Naive thymus-derived CD4-positive, alpha-beta T cell (primary cell): ENCODE measurements at regions not wholly inside any gene's neighbourhood (a gene's known extent, or its start where the extent isn't known, plus 50 kb on each side); places are given as distances from the start of the nearest gene placed in this dataset.

ENCODE experiments used
- ATAC-seq: fragments of 150-1000 bp; cut with Tn5 transposase; 2 replicates; pipeline ENCODE4 v1.10.0; 2021; ENCODE audit warnings: mild to moderate bottlenecking, moderate library complexity
- CTCF ChIA-PET: fragments of 350-600 bp; sonication (Branson Sonifier 250); formaldehyde crosslinking; loops from one replicate; lab custom pipeline; 2021; ENCODE audit warnings: antibody characterized with exemption; lab: Charles Lee
- POLR2A ChIA-PET: fragments of 350-600 bp; sonication (Branson Sonifier 250); formaldehyde crosslinking; loops from one replicate; lab custom pipeline; 2021; ENCODE audit warnings: antibody characterized with exemption, inconsistent platforms; lab: Charles Lee
- DNase-seq, 9 donors: peaks; one replicate each; pipeline versions ENCODE4 v3.0.0 to v3.0.0-alpha.2; 2020 to 2022; ENCODE audit warnings: mixed read lengths in 1 of 9
- H3K27ac ChIP-seq: one replicate; pipeline ENCODE4 v1.7.0; 2013; ENCODE audit warnings: mild to moderate bottlenecking, low read depth, low read length, moderate library complexity
- H3K27me3 ChIP-seq, 2 donors: one replicate each; pipeline ENCODE4 v1.7.0; 2013; ENCODE audit warnings: low read length in 2 of 2, mild to moderate bottlenecking in 2 of 2, moderate library complexity in 2 of 2; ENCODE audit not compliant: control insufficient read depth in 2 of 2, insufficient read depth in 2 of 2
- H3K36me3 ChIP-seq, 3 experiments: 1 replicate in 2 of 3; 2 replicates in 1 of 3; pipeline ENCODE4 v1.7.0; 2013; ENCODE audit warnings: low read length in 3 of 3, mild to moderate bottlenecking in 3 of 3, moderate library complexity in 1 of 3; ENCODE audit not compliant: insufficient read depth in 3 of 3, control insufficient read depth in 2 of 3
- H3K4me1 ChIP-seq, 2 donors: one replicate each; pipeline ENCODE4 v1.7.0; 2013; ENCODE audit warnings: low read length in 2 of 2, mild to moderate bottlenecking in 2 of 2, moderate library complexity in 1 of 2; ENCODE audit not compliant: control insufficient read depth in 2 of 2, insufficient read depth in 2 of 2
- H3K4me3 ChIP-seq: 2 replicates; pipeline ENCODE4 v1.7.0; 2013; ENCODE audit warnings: mild to moderate bottlenecking, low read length
- H3K9me3 ChIP-seq, 3 experiments: 1 replicate in 2 of 3; 2 replicates in 1 of 3; pipeline ENCODE4 v1.7.0; 2013; ENCODE audit warnings: low read length in 3 of 3; ENCODE audit not compliant: control insufficient read depth in 2 of 3
- H3K27ac Mint-ChIP-seq, 9 donors: one replicate each; pipeline ENCODE4 v1.8.0; 2020 to 2022; ENCODE audit warnings: mixed read lengths in 9 of 9, mild to moderate bottlenecking in 8 of 9, moderate library complexity in 5 of 9, inconsistent platforms in 2 of 9
- H3K27me3 Mint-ChIP-seq, 5 donors: one replicate each; pipeline ENCODE4 v1.8.0; 2021 to 2022; ENCODE audit warnings: mixed read lengths in 5 of 5, mild to moderate bottlenecking in 1 of 5
- H3K36me3 Mint-ChIP-seq, 5 donors: one replicate each; pipeline ENCODE4 v1.8.0; 2020 to 2022; ENCODE audit warnings: mixed read lengths in 5 of 5, mild to moderate bottlenecking in 3 of 5, inconsistent platforms in 1 of 5
- H3K4me1 Mint-ChIP-seq, 7 donors: one replicate each; pipeline ENCODE4 v1.8.0; 2020 to 2022; ENCODE audit warnings: mixed read lengths in 7 of 7, mild to moderate bottlenecking in 3 of 7, inconsistent platforms in 1 of 7
- H3K4me3 Mint-ChIP-seq, 10 donors: one replicate each; pipeline ENCODE4 v1.8.0; 2020 to 2022; ENCODE audit warnings: mild to moderate bottlenecking in 10 of 10, mixed read lengths in 10 of 10, moderate library complexity in 6 of 10, inconsistent platforms in 2 of 10
- H3K9me3 Mint-ChIP-seq, 11 donors: one replicate each; pipeline ENCODE4 v1.8.0; 2020 to 2022; ENCODE audit warnings: mixed read lengths in 11 of 11, mild to moderate bottlenecking in 4 of 11, inconsistent platforms in 1 of 11, moderate library complexity in 1 of 11
- intact Hi-C, 2 donors: fragments of 100-400 bp; cut with micrococcal nuclease; formaldehyde crosslinking; loops; one replicate each; pipeline ENCODE4 v1.15.1; 2023

GRCh38 chr19:28291874-28292273 lies 921.1 kb downstream of the UQCRFS1 start:
- Histone ChIP-seq H3K4me1 (no peaks in the 10 kb centered on the region), H3K36me3 (no peaks in the 10 kb centered on the region), H3K9me3 (no peaks in the 10 kb centered on the region), H3K4me3 (no peak overlapping the region), H3K27ac (no peak overlapping the region), H3K27me3 (no peaks in the 10 kb centered on the region)
- no peak for ATAC-seq
- Mint-ChIP-seq H3K27ac (no peak overlapping the region), H3K27me3 (peaks cover 0 to 12% (median 7%) of the 10 kb centered on the region in 5 donors), H3K9me3 (peaks cover under 1 to 19% (median 6%) of the 10 kb centered on the region in 11 donors), H3K4me1 (no peaks in the 10 kb centered on the region), H3K36me3 (peaks cover 0 to 5% (median 0%) of the 10 kb centered on the region in 5 donors), H3K4me3 (no peak overlapping the region)
- DNase-seq, result no peak
- ChIA-PET POLR2A (no interaction called here), CTCF (no interaction called here)
- intact Hi-C loops, result no loop called here

GRCh38 chr19:28290963-28291657 lies 921.8 kb downstream of the UQCRFS1 start:
- Histone ChIP-seq H3K4me3 (no peak overlapping the region), H3K36me3 (no peaks in the 10 kb centered on the region), H3K27ac (no peak overlapping the region), H3K27me3 (no peaks in the 10 kb centered on the region), H3K9me3 (no peaks in the 10 kb centered on the region), H3K4me1 (no peaks in the 10 kb centered on the region)
- no peak for ATAC-seq
- CTCF ChIA-PET, result no interaction called here
- no peak overlapping the region for H3K4me3 Mint-ChIP-seq
- POLR2A ChIA-PET, result no interaction called here
- no peak overlapping the region for H3K27ac Mint-ChIP-seq
- peaks cover 0 to 23% (median 6%) of the 10 kb centered on the region in 11 donors for H3K9me3 Mint-ChIP-seq
- H3K36me3 Mint-ChIP-seq, result peaks cover 0 to 5% (median 0%) of the 10 kb centered on the region in 5 donors
- peaks cover 1 to 15% (median 11%) of the 10 kb centered on the region in 5 donors for H3K27me3 Mint-ChIP-seq
- no peaks in the 10 kb centered on the region for H3K4me1 Mint-ChIP-seq
- intact Hi-C loops, result no loop called here
- DNase-seq, result no peak

GRCh38 chr19:28289295-28290063 lies 923.5 kb downstream of the UQCRFS1 start:
- Histone ChIP-seq H3K27ac (no peak overlapping the region), H3K4me1 (no peaks in the 10 kb centered on the region), H3K36me3 (no peaks in the 10 kb centered on the region), H3K9me3 (no peaks in the 10 kb centered on the region), H3K27me3 (no peaks in the 10 kb centered on the region), H3K4me3 (no peak overlapping the region)
- peaks cover 0 to 5% (median 0%) of the 10 kb centered on the region in 5 donors for H3K36me3 Mint-ChIP-seq
- intact Hi-C loops, result no loop called here
- peaks cover 0 to 28% (median 12%) of the 10 kb centered on the region in 11 donors for H3K9me3 Mint-ChIP-seq
- no peak overlapping the region for H3K4me3 Mint-ChIP-seq
- no peaks in the 10 kb centered on the region for H3K4me1 Mint-ChIP-seq
- peaks cover 12 to 24% (median 17%) of the 10 kb centered on the region in 5 donors for H3K27me3 Mint-ChIP-seq
- CTCF ChIA-PET, result no interaction called here
- DNase-seq (no peak), ATAC-seq (no peak)
- POLR2A ChIA-PET, result no interaction called here
- H3K27ac Mint-ChIP-seq, result no peak overlapping the region

GRCh38 chr19:28288572-28289264 lies 924.2 kb downstream of the UQCRFS1 start:
- Mint-ChIP-seq H3K9me3 (peaks cover 2 to 28% (median 12%) of the 10 kb centered on the region in 11 donors), H3K4me1 (no peaks in the 10 kb centered on the region), H3K36me3 (peaks cover 0 to 5% (median 0%) of the 10 kb centered on the region in 5 donors), H3K27ac (no peak overlapping the region), H3K4me3 (no peak overlapping the region), H3K27me3 (peaks cover 19 to 27% (median 22%) of the 10 kb centered on the region in 5 donors)
- DNase-seq, result no peak
- H3K27me3 ChIP-seq, result no peaks in the 10 kb centered on the region
- ChIA-PET POLR2A (no interaction called here), CTCF (no interaction called here)
- no peak for ATAC-seq
- intact Hi-C loops, result no loop called here
- H3K27ac ChIP-seq, result no peak overlapping the region
- H3K4me1 ChIP-seq, result no peaks in the 10 kb centered on the region
- H3K9me3 ChIP-seq, result peaks cover 0 to 2% (median 0%) of the 10 kb centered on the region in 3 experiments
- no peaks in the 10 kb centered on the region for H3K36me3 ChIP-seq
- no peak overlapping the region for H3K4me3 ChIP-seq

GRCh38 chr19:28285917-28286316 lies 927.0 kb downstream of the UQCRFS1 start:
- DNase-seq (no peak), ATAC-seq (no peak)
- Mint-ChIP-seq H3K36me3 (peaks cover 0 to 5% (median 0%) of the 10 kb centered on the region in 5 donors), H3K27ac (no peak overlapping the region), H3K27me3 (peaks cover 24 to 43% (median 29%) of the 10 kb centered on the region in 5 donors), H3K4me1 (peaks cover 0 to 2% (median 0%) of the 10 kb centered on the region in 7 donors), H3K4me3 (no peak overlapping the region), H3K9me3 (peaks cover 7 to 35% (median 15%) of the 10 kb centered on the region in 11 donors)
- H3K36me3 ChIP-seq, result no peaks in the 10 kb centered on the region
- H3K9me3 ChIP-seq, result peaks cover 0 to 4% (median 0%) of the 10 kb centered on the region in 3 experiments
- POLR2A ChIA-PET, result no interaction called here
- H3K4me3 ChIP-seq, result no peak overlapping the region
- intact Hi-C loops, result no loop called here
- H3K4me1 ChIP-seq, result no peaks in the 10 kb centered on the region
- H3K27ac ChIP-seq, result no peak overlapping the region
- no peaks in the 10 kb centered on the region for H3K27me3 ChIP-seq
- CTCF ChIA-PET, result no interaction called here

- peaks cover 0 to 2% (median 0%) of the 10 kb centered on the region in 7 donors for H3K4me1 Mint-ChIP-seq
- no peaks in the 10 kb centered on the region for H3K4me1 ChIP-seq
- peaks cover 0 to 4% (median 0%) of the 10 kb centered on the region in 3 experiments for H3K9me3 ChIP-seq
- H3K36me3 Mint-ChIP-seq, result peaks cover 0 to 5% (median 0%) of the 10 kb centered on the region in 5 donors
- H3K27me3 ChIP-seq, result no peaks in the 10 kb centered on the region
- ChIA-PET CTCF (no interaction called here), POLR2A (no interaction called here)
- H3K9me3 Mint-ChIP-seq, result peaks cover 7 to 35% (median 15%) of the 10 kb centered on the region in 11 donors
- no peaks in the 10 kb centered on the region for H3K36me3 ChIP-seq
- no peak overlapping the region for H3K27ac Mint-ChIP-seq
- H3K4me3 Mint-ChIP-seq, result no peak overlapping the region
- H3K4me3 ChIP-seq, result no peak overlapping the region
- intact Hi-C loops, result no loop called here
- no peak overlapping the region for H3K27ac ChIP-seq
- DNase-seq, result no peak
- ATAC-seq, result no peak
- peaks cover 24 to 43% (median 29%) of the 10 kb centered on the region in 5 donors for H3K27me3 Mint-ChIP-seq
Measured at GRCh38 chr19:28285078-28285477, 927.9 kb downstream of the UQCRFS1 start.
